ENCODE measurements at regions not wholly inside any gene's neighbourhood (a gene's known extent, or its start where the extent isn't known, plus 50 kb on each side); places are given as distances from the start of the nearest gene placed in this dataset.
"Not testable (repeated sequence)": the region's sequence is repeated elsewhere in the genome, so short reads cannot be mapped to it uniquely, and the experiment has no call there.

GRCh38 chr6:168826726-168827585 is 386.0 kb downstream of the SMOC2 start:
- DNase-seq (ENCODE audit: low read depth) = no peak

GRCh38 chr6:168826078-168826390 is 385.1 kb downstream of the SMOC2 start:
- no peak for DNase-seq (ENCODE audit: low read depth)

- DNase-seq (ENCODE audit: low read depth) = no peak
Observed at GRCh38 chr6:168825226-168826077, 384.5 kb downstream of the SMOC2 start.

- no peak for DNase-seq (ENCODE audit: low read depth)
Observed at GRCh38 chr6:168823397-168824212, 382.6 kb downstream of the SMOC2 start.

GRCh38 chr6:168822376-168822775 is 381.4 kb downstream of the SMOC2 start:
- no peak for DNase-seq (ENCODE audit: low read depth)

GRCh38 chr6:168819546-168819945 is 378.6 kb downstream of the SMOC2 start:
- DNase-seq (ENCODE audit: low read depth) = no peak

GRCh38 chr6:168817558-168818159 is 376.7 kb downstream of the SMOC2 start:
- DNase-seq (ENCODE audit: low read depth) = no peak

GRCh38 chr6:168815229-168815628 is 374.2 kb downstream of the SMOC2 start:
- DNase-seq (ENCODE audit: low read depth) = no peak

GRCh38 chr6:168808232-168808631 is 367.2 kb downstream of the SMOC2 start:
- no peak for DNase-seq (ENCODE audit: low read depth)

- no peak for DNase-seq (ENCODE audit: low read depth)
Observed at GRCh38 chr6:168804331-168804730, 363.3 kb downstream of the SMOC2 start.

- DNase-seq (ENCODE audit: low read depth) = no peak
Observed at GRCh38 chr6:168803874-168804273, 362.9 kb downstream of the SMOC2 start.

GRCh38 chr6:168799067-168799466 is 358.1 kb downstream of the SMOC2 start:
- no peak for DNase-seq (ENCODE audit: low read depth)

- no peak for DNase-seq (ENCODE audit: low read depth)
Observed at GRCh38 chr6:168796106-168796505, 355.1 kb downstream of the SMOC2 start.

GRCh38 chr6:168795611-168796010 is 354.6 kb downstream of the SMOC2 start:
- DNase-seq (ENCODE audit: low read depth) = not testable (repeated sequence)

- no peak for DNase-seq (ENCODE audit: low read depth)
Observed at GRCh38 chr6:168794491-168794890, 353.5 kb downstream of the SMOC2 start.

GRCh38 chr6:168793649-168794048 is 352.7 kb downstream of the SMOC2 start:
- no peak for DNase-seq (ENCODE audit: low read depth)

GRCh38 chr6:168791917-168792316 is 350.9 kb downstream of the SMOC2 start:
- no peak for DNase-seq (ENCODE audit: low read depth)

- no peak for DNase-seq (ENCODE audit: low read depth)
Observed at GRCh38 chr6:168789699-168790098, 348.7 kb downstream of the SMOC2 start.

GRCh38 chr6:168785720-168786511 is 344.9 kb downstream of the SMOC2 start:
- no peak for DNase-seq (ENCODE audit: low read depth)

GRCh38 chr6:168784426-168784825 is 343.4 kb downstream of the SMOC2 start:
- DNase-seq (ENCODE audit: low read depth) = no peak

- DNase-seq (ENCODE audit: low read depth) = no peak
Observed at GRCh38 chr6:168783720-168784119, 342.7 kb downstream of the SMOC2 start.

All from T follicular helper cell (primary cell).